BE2C (cell line): ENCODE measurements at regions not wholly inside any gene's neighbourhood (a gene's known extent, or its start where the extent isn't known, plus 50 kb on each side); places are given as distances from the start of the nearest gene placed in this dataset.

Experiments
- DNase-seq: peaks from one replicate; pipeline ENCODE4 v3.0.0-alpha.2; 2020
- H3K27me3 ChIP-seq: fragments of 250-450 bp; sonication (Bioruptor Pico); 2 replicates; pipeline ENCODE4 v1.5.1; 2020; ENCODE audit warnings: mild to moderate bottlenecking
- H3K36me3 ChIP-seq: fragments of 250-450 bp; sonication (Bioruptor Pico); 2 replicates; pipeline ENCODE4 v1.5.1; 2020; ENCODE audit warnings: mild to moderate bottlenecking
- H3K4me1 ChIP-seq: fragments of 250-450 bp; sonication (Bioruptor Pico); 2 replicates; pipeline ENCODE4 v1.5.1; 2020
- H3K4me3 ChIP-seq: 2 replicates; pipeline ENCODE4 v1.5.1; 2011; ENCODE audit warnings: low read depth, low read length
- H3K9me3 ChIP-seq: fragments of 250-450 bp; sonication (Bioruptor Pico); 2 replicates; pipeline ENCODE4 v1.5.1; 2020
- CTCF ChIP-seq: IDR thresholded peaks from 2 replicates; pipeline ENCODE4 v1.5.1; 2012; ENCODE audit warnings: mild to moderate bottlenecking, low read depth, low read length

- H3K36me3 ChIP-seq: no peaks in the 10 kb centered on the region
- no peak for TF ChIP-seq CTCF
- no peaks in the 10 kb centered on the region for H3K4me1 ChIP-seq
- H3K27me3 ChIP-seq: no peaks in the 10 kb centered on the region
- no peak overlapping the region for H3K4me3 ChIP-seq
- H3K9me3 ChIP-seq: no peaks in the 10 kb centered on the region; the same call in 1 of the 2 replicates
- DNase-seq: no peak
These were observed 52.8 kb upstream of the CLNK start for GRCh38 chr4:10737337-10737736.

GRCh38 chr4:10736895-10737294, 52.3 kb upstream of the CLNK start:
- Histone ChIP-seq H3K4me3 (no peak overlapping the region), H3K4me1 (no peaks in the 10 kb centered on the region), H3K36me3 (no peaks in the 10 kb centered on the region), H3K9me3 (no peaks in the 10 kb centered on the region; the same call in 1 of the 2 replicates), H3K27me3 (no peaks in the 10 kb centered on the region)
- no peak for DNase-seq
- TF ChIP-seq CTCF: no peak

- Histone ChIP-seq H3K4me3 (no peak overlapping the region), H3K27me3 (no peaks in the 10 kb centered on the region), H3K36me3 (no peaks in the 10 kb centered on the region), H3K9me3 (no peaks in the 10 kb centered on the region; the same call in 1 of the 2 replicates), H3K4me1 (no peaks in the 10 kb centered on the region)
- no peak for DNase-seq
- TF ChIP-seq CTCF: no peak
These were observed 51.7 kb upstream of the CLNK start for GRCh38 chr4:10736266-10736665.

GRCh38 chr4:10734697-10735096, 50.1 kb upstream of the CLNK start:
- Histone ChIP-seq H3K36me3 (no peaks in the 10 kb centered on the region), H3K4me3 (no peak overlapping the region), H3K27me3 (no peaks in the 10 kb centered on the region), H3K9me3 (no peaks in the 10 kb centered on the region; the same call in 1 of the 2 replicates), H3K4me1 (no peaks in the 10 kb centered on the region)
- TF ChIP-seq CTCF: no peak
- no peak for DNase-seq
